Suppressor macrophage treated with lipopolysaccharide for 4 hours (primary cell): ENCODE measurements at regions not wholly inside any gene's neighbourhood (a gene's known extent, or its start where the extent isn't known, plus 50 kb on each side); places are given as distances from the start of the nearest gene placed in this dataset.

Source experiments
- DNase-seq: peaks from one replicate; pipeline ENCODE4 v3.0.0-alpha.2; 2020

DNA sequence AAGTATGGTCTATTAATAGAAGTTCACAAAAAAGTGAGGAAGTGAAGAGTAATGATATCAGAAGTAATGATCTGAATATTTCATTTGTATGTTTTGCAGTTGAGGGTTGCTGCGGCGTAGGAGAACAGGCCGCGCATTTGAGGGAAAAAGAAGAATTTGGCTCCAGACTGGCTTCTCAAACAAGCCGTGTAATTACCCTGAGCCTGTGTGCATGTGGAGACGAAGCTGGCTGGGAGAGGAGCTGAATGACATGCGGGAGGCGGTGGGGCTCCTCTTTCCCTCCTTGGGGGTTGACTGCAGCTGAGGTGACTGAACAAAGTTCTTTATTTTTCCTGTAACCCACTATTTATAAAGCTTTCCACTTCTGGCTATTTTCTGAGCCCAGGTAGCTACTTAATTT is 115.5 kb upstream of the AFDN start:
- no peak for DNase-seq

DNA sequence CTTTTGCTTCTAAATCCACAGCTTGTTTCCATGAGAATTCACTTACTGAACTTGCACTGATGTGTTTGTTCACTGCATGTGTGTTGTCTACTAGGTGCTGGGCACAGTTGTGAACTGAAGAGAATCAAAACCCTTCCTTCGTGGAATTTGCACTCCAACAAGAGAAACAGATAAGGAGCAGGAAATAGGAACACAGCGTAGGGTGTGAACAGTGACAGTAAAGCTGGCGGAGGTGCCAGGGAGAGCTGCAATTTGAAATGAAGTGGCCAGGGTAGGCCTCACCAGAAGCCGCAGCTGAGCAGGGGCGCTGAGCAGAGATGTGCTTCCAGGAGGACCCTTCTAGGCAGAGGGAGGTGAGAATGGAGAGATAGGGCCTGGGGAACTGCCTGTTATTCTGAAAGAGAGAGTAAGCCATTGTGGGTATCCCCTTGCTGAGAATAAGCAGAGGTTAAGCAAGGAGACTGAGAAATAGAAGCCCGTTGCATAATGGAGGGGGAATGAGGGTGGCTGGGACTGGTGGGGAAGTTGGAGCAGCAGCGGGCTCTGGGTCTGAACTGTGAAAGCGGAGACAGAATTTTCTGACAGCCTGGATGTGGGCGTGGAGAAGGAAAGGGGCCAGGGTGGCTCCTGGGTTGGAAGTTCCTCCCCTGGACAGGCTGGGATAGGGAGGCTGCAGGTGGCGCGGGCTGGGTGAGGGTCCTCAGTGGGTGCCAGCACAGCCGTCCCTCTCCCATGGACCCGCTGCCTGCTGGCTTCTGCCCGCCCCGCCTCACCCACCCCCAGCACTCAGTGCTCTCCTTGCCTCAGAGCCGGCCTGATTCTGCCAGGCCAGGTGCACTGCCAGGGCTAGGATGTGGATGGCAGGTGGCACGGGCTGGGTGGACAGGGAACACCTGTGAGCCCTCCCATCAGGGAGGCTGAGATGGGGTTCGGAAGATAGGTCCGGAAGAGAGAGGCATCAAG is 114.7 kb upstream of the AFDN start:
- DNase-seq, result peak; percentile 5

- no peak for DNase-seq
Measured at GRCh38 chr6:167712731-167713475, 113.8 kb upstream of the AFDN start.

DNA sequence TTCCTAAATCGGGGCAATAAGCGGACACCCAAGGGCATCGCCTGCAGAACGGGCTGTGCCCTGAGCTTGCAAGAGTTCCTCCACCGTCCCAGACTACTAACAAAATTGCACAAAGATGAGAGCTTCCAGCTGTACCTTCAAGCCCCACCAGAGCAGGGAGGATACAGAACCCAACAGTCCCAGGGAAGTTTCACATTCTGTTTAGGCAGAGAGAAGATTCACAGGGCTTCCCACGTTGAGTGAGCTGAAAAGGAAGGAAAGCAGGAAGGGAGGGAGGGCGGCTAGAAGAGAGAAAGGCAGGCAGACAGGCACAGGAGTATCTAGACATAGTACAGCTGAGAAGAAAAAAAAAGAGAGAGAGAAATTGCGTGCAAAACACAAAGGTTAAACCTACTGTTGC is 112.6 kb upstream of the AFDN start:
- DNase-seq, result no peak

- DNase-seq, result no peak
Measured at GRCh38 chr6:167717455-167717854, 109.3 kb upstream of the AFDN start.

DNA sequence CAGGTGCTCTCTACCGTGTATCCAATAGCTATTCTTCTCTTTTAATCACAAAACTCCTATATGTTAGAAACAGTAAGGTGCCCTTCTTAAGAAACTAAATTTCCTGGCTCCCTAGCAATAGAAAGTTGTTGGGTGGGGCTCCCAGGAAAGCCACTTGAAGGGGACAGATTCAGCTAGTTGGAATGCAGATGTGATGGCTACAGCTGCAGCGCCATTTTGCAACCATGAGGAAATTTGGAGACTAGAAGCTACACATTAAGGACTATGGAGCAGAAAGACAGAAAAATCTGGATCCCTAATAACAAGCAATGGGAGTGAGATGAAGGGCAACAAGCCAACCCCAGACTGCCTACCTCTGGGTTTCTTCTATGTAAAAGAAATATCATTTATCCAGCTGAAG is 108.8 kb upstream of the AFDN start:
- no peak for DNase-seq

DNA sequence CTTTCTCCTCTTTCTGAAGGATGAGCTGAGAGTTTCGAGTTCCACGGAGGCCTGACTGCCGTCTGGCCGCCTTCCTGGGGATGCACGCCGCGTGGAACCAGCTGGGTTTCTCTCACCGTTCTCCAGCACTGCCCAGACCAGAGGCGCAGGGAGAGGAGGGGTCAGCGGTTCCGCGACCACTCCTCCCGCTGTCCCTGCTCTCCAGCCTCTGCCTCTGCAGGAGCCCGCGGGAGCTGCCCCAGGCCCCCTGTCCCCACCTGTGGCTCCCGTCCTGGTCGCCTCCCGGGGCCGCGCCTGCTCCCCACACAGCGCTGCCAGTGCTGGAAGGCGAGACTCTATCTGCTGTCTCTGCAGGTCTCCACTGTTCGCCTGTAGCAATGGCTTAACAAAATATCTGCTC is 106.8 kb upstream of the AFDN start:
- no peak for DNase-seq

DNA sequence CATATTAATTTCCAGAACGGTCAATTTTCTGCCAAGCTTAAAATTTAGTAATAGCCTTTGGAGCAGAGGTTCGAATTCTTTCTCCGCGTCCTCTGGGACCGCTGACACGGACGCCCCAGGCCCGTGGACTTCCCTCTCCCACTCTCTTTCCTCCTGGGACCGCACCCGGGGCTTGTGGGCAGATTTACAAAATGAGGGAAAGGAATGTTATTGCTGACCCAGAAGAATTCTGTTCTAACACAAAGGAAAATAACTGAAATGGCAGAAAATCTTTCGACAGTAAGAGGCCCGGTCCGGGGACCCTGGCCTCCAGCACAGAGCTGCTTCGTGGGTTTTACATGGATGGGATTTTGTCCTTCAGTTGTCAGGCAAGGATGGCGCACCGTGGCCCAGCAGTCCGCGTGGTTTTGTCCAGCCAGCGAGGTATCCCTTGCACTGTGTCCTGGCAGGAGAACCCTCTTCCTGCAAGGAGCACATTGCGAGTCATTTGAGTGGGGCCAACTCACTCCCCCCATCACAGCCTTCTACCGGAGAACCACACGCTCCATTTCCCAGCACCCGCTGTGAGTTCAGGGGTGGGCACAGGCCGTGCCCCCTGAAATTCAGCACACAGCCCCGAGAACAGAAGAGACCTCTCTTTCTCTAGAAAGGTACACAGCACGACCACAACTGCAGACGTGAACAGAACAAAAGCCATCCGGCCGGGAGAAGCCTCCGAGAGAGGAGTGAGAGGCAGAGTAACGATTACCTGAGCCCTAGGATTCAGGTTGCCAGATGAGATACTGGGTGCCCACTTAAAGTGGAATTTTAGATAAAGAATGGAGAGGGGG is 106.0 kb upstream of the AFDN start:
- DNase-seq, result no peak

GRCh38 chr6:167721291-167721690 is 105.4 kb upstream of the AFDN start:
- DNase-seq, result no peak

DNA sequence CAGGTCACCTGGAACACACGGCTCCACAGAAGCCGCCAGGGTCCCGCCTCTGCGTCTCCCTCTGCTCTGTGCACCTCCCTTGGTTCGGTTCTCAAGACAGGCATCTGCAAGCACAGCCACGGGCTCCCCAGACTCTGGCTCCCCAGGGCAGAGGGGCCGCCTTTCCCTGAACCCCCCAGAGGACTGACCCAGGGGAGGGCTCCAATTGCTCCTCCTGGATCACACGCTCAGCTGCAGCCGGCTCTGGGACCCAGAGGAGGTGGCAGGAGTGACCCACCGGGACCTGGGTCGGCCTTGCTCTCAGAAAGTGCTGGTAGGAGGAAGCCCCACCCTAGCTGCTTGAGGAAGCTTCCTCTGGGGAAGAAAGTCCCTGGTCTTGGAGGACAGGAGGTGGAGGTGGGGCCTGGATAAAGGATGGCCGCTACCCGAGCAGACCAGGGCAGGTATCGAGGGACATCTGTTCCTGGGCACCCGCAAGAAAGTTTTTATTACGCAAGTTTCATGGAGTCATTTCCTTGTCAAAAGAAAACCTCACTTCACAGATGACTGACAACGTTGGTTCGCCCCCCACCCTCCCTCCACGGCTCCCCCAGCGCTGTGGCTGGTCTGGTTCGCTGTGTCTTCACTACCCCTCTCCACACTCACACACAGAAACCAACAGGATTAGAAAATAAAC is 103.9 kb upstream of the AFDN start:
- DNase-seq, result no peak

DNA sequence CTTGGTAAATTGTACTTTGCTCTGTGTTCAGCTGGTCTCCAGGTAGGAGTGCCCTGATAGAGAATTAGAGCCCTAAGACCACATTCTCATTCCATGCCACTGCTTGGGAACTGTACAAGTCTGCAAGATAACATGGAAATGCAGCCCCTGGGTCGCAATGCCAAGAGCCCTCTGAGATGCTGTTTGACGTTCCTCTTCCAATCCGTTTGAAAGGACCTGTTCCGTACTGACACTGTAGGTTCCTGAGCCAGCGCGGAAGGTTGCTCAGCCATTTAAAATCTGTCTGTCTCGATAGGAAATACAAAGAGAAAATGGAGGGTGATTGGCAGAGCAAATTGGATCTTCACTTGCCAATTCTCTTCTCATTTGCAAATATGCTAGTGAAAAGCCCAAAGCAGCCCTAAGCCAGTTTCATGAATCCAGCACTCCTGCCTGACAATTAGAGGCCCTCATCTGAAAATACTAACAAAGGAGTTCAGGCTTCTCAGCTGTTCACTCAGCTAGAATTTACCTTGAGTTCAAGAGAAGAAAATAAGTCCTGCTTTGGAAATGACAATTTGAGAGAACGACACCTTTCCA is 100.6 kb upstream of the AFDN start:
- DNase-seq, result no peak

- no peak for DNase-seq
Measured at GRCh38 chr6:167730441-167730840, 96.3 kb upstream of the AFDN start.

- no peak for DNase-seq
Measured at GRCh38 chr6:167731216-167731615, 95.5 kb upstream of the AFDN start.

GRCh38 chr6:167731731-167732422 is 94.8 kb upstream of the AFDN start:
- DNase-seq, result no peak

DNA sequence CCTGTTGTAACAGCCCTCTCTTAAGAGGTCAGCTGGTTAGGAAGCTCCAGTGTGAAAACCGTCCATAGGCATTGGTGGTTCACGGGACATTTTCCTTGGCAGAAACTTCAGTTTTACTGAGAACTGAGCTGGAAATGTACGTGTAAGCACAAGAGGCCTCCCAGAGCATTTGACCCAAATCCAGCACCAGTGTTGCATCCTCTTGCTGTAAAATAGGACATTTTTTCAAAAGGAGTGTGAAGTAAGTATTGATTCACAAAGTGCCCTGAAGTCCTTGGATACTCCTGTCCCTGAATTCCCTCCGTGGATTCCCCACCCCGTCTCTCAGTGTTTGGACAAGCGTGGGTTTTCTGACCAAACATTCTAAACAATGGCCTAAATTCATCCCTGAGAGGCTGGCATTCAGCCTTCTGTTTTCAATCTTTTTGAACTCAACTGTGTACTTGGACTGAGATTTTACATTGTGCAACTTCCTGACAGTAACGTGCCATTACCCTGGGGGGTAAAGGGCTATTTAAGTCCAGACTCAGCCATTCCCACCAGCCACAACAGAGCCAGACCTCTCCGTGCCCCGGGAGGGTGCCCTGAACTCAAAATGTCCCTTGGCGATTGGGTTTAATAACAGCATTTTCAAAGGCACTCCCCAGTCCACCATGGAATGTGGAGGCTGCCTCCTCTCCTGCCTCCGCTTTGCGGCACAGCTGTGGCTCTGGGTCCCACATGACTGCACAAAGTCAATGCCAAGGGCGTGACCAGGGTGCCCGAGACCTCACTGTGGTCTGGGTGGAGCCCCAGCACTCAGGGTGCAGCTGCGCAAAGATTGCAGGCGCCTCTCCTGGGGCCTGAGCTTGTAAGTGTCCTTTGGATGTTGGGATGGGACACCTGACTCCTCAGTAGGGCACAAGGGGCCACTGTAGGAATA is 92.7 kb upstream of the AFDN start:
- no peak for DNase-seq

- DNase-seq, result no peak
Measured at GRCh38 chr6:167734662-167735083, 92.0 kb upstream of the AFDN start.

GRCh38 chr6:167735084-167735950 is 91.4 kb upstream of the AFDN start:
- DNase-seq, result no peak

- no peak for DNase-seq
Measured at GRCh38 chr6:167735951-167736288, 90.8 kb upstream of the AFDN start.

- DNase-seq, result no peak
Measured at GRCh38 chr6:167736486-167737204, 90.1 kb upstream of the AFDN start.
